Vagina (tissue), 2 donors: ENCODE measurements at regions not wholly inside any gene's neighbourhood (a gene's known extent, or its start where the extent isn't known, plus 50 kb on each side); places are given as distances from the start of the nearest gene placed in this dataset.
"Not testable (repeated sequence)": the region's sequence is repeated elsewhere in the genome, so short reads cannot be mapped to it uniquely, and the experiment has no call there.

Experiments used
- DNase-seq, 2 donors: peaks; one replicate each; pipeline ENCODE4 v3.0.0-alpha.2; 2017; ENCODE audit errors: extremely low spot score in 2 of 2
- H3K27ac ChIP-seq: fragments of 200-600 bp; sonication (generic); one replicate; pipeline ENCODE4 v1.5.1; 2019
- H3K27me3 ChIP-seq: fragments of 200-600 bp; sonication (generic); one replicate; pipeline ENCODE4 v1.5.1; 2019
- H3K36me3 ChIP-seq, 2 donors: fragments of 200-600 bp; sonication (generic); one replicate each; pipeline ENCODE4 v1.5.1; 2017 to 2019
- H3K4me1 ChIP-seq: fragments of 200-600 bp; sonication (generic); one replicate; pipeline ENCODE4 v1.5.1; 2019
- H3K4me3 ChIP-seq, 2 donors: fragments of 200-600 bp; sonication (generic); 1 replicate in 1 of 2; 2 replicates in 1 of 2; pipeline ENCODE4 v1.5.1; 2016 to 2019
- H3K9me3 ChIP-seq: fragments of 200-600 bp; sonication (generic); one replicate; pipeline ENCODE4 v1.5.1; 2019
- CTCF ChIP-seq, 3 experiments: fragments of 450-650 bp in 2 of 3; fragments of 200-600 bp in 1 of 3; sonication (generic) in 1 of 3; IDR thresholded peaks; one replicate each; pipeline ENCODE4 v1.5.1; 2017 to 2019; ENCODE audit warnings: antibody characterized with exemption in 3 of 3, mild to moderate bottlenecking in 2 of 3, moderate library complexity in 2 of 3
- POLR2A ChIP-seq, 2 donors: fragments of 450-650 bp; IDR thresholded peaks; one replicate each; pipeline ENCODE4 v1.6.1; 2017; ENCODE audit warnings: antibody characterized with exemption in 2 of 2, mild to moderate bottlenecking in 2 of 2, moderate library complexity in 2 of 2
- POLR2AphosphoS5 ChIP-seq, 2 donors: sonication (generic); formaldehyde crosslinking; IDR thresholded peaks; one replicate each; pipeline ENCODE4 v1.9.0; 2017; ENCODE audit warnings: antibody characterized with exemption in 2 of 2, mild to moderate bottlenecking in 2 of 2, low read depth in 1 of 2; ENCODE audit not compliant: insufficient read depth in 1 of 2
- intact Hi-C: fragments of 100-400 bp; cut with DNase I; formaldehyde crosslinking; loops from one replicate; pipeline ENCODE4 v1.15.1; 2023

- H3K4me1 ChIP-seq: no peaks in the 10 kb centered on the region
- H3K27me3 ChIP-seq: no peaks in the 10 kb centered on the region
- no peak overlapping the region for H3K27ac ChIP-seq
- H3K9me3 ChIP-seq: no peaks in the 10 kb centered on the region
- intact Hi-C loops: no loop called here
- no peaks in the 10 kb centered on the region for H3K36me3 ChIP-seq
- no peak for TF ChIP-seq POLR2A (IDR thresholded peaks at IDR 0.05)
- no peak for TF ChIP-seq CTCF (IDR thresholded peaks at IDR 0.05)
- no peak for TF ChIP-seq POLR2AphosphoS5 (IDR thresholded peaks at IDR 0.05; ENCODE audit: insufficient read depth in 1 of 2, low read depth in 1 of 2)
- no peak overlapping the region for H3K4me3 ChIP-seq
- DNase-seq: no peak
These were observed 1081.5 kb downstream of the GALC start for GRCh38 chr14:86911486-86911885.

- H3K27ac ChIP-seq, H3K36me3 ChIP-seq, H3K4me1 ChIP-seq, H3K27me3 ChIP-seq, intact Hi-C loops, H3K4me3 ChIP-seq, DNase-seq, H3K9me3 ChIP-seq: not testable (repeated sequence)
These were observed 1087.5 kb downstream of the GALC start for GRCh38 chr14:86905386-86905926.

- intact Hi-C loops: no loop called here
- TF ChIP-seq CTCF (IDR thresholded peaks at IDR 0.05): no peak
- TF ChIP-seq POLR2AphosphoS5 (IDR thresholded peaks at IDR 0.05; ENCODE audit: insufficient read depth in 1 of 2, low read depth in 1 of 2): no peak
- no peak for TF ChIP-seq POLR2A (IDR thresholded peaks at IDR 0.05)
- DNase-seq: no peak
- Histone ChIP-seq H3K27me3 (no peaks in the 10 kb centered on the region), H3K27ac (no peak overlapping the region), H3K4me3 (no peak overlapping the region), H3K9me3 (no peaks in the 10 kb centered on the region), H3K4me1 (no peaks in the 10 kb centered on the region), H3K36me3 (no peaks in the 10 kb centered on the region)
These were observed 1090.6 kb downstream of the GALC start for GRCh38 chr14:86902176-86902950.

- no peak overlapping the region for H3K27ac ChIP-seq
- H3K36me3 ChIP-seq: no peaks in the 10 kb centered on the region
- no peaks in the 10 kb centered on the region for H3K4me1 ChIP-seq
- no peak overlapping the region for H3K4me3 ChIP-seq
- H3K9me3 ChIP-seq: no peaks in the 10 kb centered on the region
- intact Hi-C loops: no loop called here
- no peaks in the 10 kb centered on the region for H3K27me3 ChIP-seq
- TF ChIP-seq POLR2AphosphoS5 (IDR thresholded peaks at IDR 0.05; ENCODE audit: insufficient read depth in 1 of 2, low read depth in 1 of 2) (no peak), CTCF (IDR thresholded peaks at IDR 0.05) (no peak), POLR2A (IDR thresholded peaks at IDR 0.05) (no peak)
- DNase-seq: no peak
These were observed 1095.1 kb downstream of the GALC start for GRCh38 chr14:86897704-86898513.

- DNase-seq: no peak
- Histone ChIP-seq H3K4me3 (no peak overlapping the region), H3K27me3 (no peaks in the 10 kb centered on the region), H3K9me3 (no peaks in the 10 kb centered on the region), H3K4me1 (no peaks in the 10 kb centered on the region), H3K36me3 (no peaks in the 10 kb centered on the region), H3K27ac (no peak overlapping the region)
- TF ChIP-seq POLR2A (IDR thresholded peaks at IDR 0.05): no peak
- TF ChIP-seq CTCF (IDR thresholded peaks at IDR 0.05): no peak
- TF ChIP-seq POLR2AphosphoS5 (IDR thresholded peaks at IDR 0.05; ENCODE audit: insufficient read depth in 1 of 2, low read depth in 1 of 2): no peak
- intact Hi-C loops: no loop called here
These were observed 1095.8 kb downstream of the GALC start for GRCh38 chr14:86897224-86897623.
